ENCODE measurements at regions not wholly inside any gene's neighbourhood (a gene's known extent, or its start where the extent isn't known, plus 50 kb on each side); places are given as distances from the start of the nearest gene placed in this dataset.

DNA sequence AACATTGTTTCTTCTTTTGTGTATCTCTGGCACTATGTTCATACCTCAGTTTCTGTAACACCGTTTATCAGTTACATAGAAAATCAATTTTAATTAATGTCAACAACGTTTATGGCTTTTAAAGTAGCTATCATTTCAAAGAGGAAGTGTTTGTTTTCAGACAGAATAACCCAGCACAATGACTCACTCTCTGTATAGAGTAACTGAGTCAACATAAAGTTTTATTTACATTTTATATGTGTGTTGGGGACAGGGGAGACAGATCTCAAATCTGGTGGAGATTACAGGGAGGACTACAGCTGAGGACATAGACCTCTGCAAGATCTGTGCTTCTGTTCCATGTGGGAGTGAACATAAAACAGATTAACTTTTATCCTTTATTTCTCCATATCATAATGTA lies 2590.1 kb downstream of the PCDH9 start:
- DNase-seq (peak; percentile 31), ATAC-seq (ENCODE audit: low read depth) (peak; percentile 48; the same call in 1 of the 2 replicates)
- Histone ChIP-seq H3K9me3 (ENCODE audit: control insufficient read depth, insufficient read depth, low read length) (no peaks in the 10 kb centered on the region), H3K4me1 (ENCODE audit: control insufficient read depth, insufficient read depth, low read length) (no peaks in the 10 kb centered on the region), H3K9me1 (ENCODE audit: insufficient read depth, low read length) (peaks cover 3% of the 10 kb centered on the region), H3K18ac (ENCODE audit: low read depth, low read length) (no peak overlapping the region), H2AFZ (replicated peaks; ENCODE audit: low read length, poor library complexity) (no peak overlapping the region), H3K36me3 (ENCODE audit: control insufficient read depth, insufficient read depth, low read length) (no peaks in the 10 kb centered on the region), H3K79me1 (ENCODE audit: low read depth in 1 of 2, low read length in 2 of 2) (no peaks in the 10 kb centered on the region), H3K56ac (ENCODE audit: extremely low read depth, insufficient read depth, low read length) (no peak overlapping the region), H3K4me2 (ENCODE audit: low read depth, low read length) (no peak overlapping the region), H4K20me1 (ENCODE audit: insufficient read depth, low read length) (no peaks in the 10 kb centered on the region), H4K5ac (ENCODE audit: low read depth, low read length) (no peak overlapping the region), H3K14ac (replicated peaks; ENCODE audit: low read depth, low read length) (no peak overlapping the region), H2BK120ac (ENCODE audit: low read depth, low read length) (no peak overlapping the region), H2AK9ac (replicated peaks; ENCODE audit: low read depth, low read length, poor library complexity) (no peak overlapping the region), H3K27ac (ENCODE audit: insufficient read depth, low read length) (no peak overlapping the region), H3K27me3 (ENCODE audit: control insufficient read depth, insufficient read depth, low read length) (no peaks in the 10 kb centered on the region), H3K9ac (ENCODE audit: low read depth, low read length) (no peak overlapping the region), H2BK5ac (ENCODE audit: low read depth, low read length, poor library complexity, severe bottlenecking) (no peak overlapping the region), H2BK15ac (ENCODE audit: low read depth, low read length) (no peak overlapping the region), H3K23ac (ENCODE audit: low read depth, low read length) (no peak overlapping the region), H4K8ac (ENCODE audit: low read depth in 2 of 2, low read length in 2 of 2) (no peak overlapping the region), H3K4ac (ENCODE audit: low read depth, low read length) (no peak overlapping the region), H2BK20ac (ENCODE audit: low read depth, low read length) (no peak overlapping the region), H2AK5ac (ENCODE audit: low read depth, low read length) (no peak overlapping the region), H3K4me3 (ENCODE audit: insufficient read depth, low read depth, low read length) (no peak overlapping the region), H4K91ac (ENCODE audit: insufficient read depth, low read depth, low read length) (no peak overlapping the region)
- no CpG with 5 or more reads among the region's 2 CpGs for WGBS, 2 experiments (ENCODE audit: extremely low coverage in 2 of 2, insufficient read length in 1 of 2)
- BruUV-seq (replicated peaks), result no TSS peak
- dilution Hi-C loops (cut with HindIII; ENCODE audit: low sequenced_read_pairs, unreplicated experiment) (no loop called here), in situ Hi-C loops (cut with MboI; ENCODE audit: low sequenced_read_pairs) (no loop called here), intact Hi-C loops (cut with micrococcal nuclease) (no loop called here)
- CTCF ChIA-PET, result interaction anchor here (0.6 kb wide), 1 partner anchor 65 kb away, joined by 3 read pairs; no protein-coding TSS in a partner anchor
- POLR2A ChIA-PET (ENCODE audit: unreplicated experiment), result no interaction called here
- TF ChIP-seq SMC3 (IDR thresholded peaks at IDR 0.05; ENCODE audit: low read depth, low read length), result no peak
- TF ChIP-seq RCOR1 (IDR thresholded peaks at IDR 0.05; ENCODE audit: insufficient replicate concordance, low read length), result no peak
- TF ChIP-seq MAZ (IDR thresholded peaks at IDR 0.05; ENCODE audit: borderline replicate concordance, low read depth, low read length), result no peak
- no peak for TF ChIP-seq FOS (IDR thresholded peaks at IDR 0.05; ENCODE audit: low read depth, low read length)
- TF ChIP-seq RFX5 (IDR thresholded peaks at IDR 0.05; ENCODE audit: low read depth, low read length), result no peak
- TF ChIP-seq RAD21 (IDR thresholded peaks at IDR 0.05; ENCODE audit: low read length), result no peak
- TF ChIP-seq POLR2A (IDR thresholded peaks at IDR 0.05; ENCODE audit: low read depth, low read length), result no peak
- no peak for TF ChIP-seq MAFK (IDR thresholded peaks at IDR 0.05; ENCODE audit: low read depth, low read length)
- TF ChIP-seq, protein P1, sequence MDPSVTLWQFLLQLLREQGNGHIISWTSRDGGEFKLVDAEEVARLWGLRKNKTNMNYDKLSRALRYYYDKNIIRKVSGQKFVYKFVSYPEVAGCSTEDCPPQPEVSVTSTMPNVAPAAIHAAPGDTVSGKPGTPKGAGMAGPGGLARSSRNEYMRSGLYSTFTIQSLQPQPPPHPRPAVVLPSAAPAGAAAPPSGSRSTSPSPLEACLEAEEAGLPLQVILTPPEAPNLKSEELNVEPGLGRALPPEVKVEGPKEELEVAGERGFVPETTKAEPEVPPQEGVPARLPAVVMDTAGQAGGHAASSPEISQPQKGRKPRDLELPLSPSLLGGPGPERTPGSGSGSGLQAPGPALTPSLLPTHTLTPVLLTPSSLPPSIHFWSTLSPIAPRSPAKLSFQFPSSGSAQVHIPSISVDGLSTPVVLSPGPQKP (IDR thresholded peaks at IDR 0.05; ENCODE audit: borderline replicate concordance, low read depth, low read length), result no peak
- TF ChIP-seq CEBPB (IDR thresholded peaks at IDR 0.05; ENCODE audit: low read depth, low read length), result no peak
- no peak for TF ChIP-seq CHD1 (IDR thresholded peaks at IDR 0.05; ENCODE audit: low read depth, low read length)
- no peak for TF ChIP-seq MXI1 (IDR thresholded peaks at IDR 0.05; ENCODE audit: borderline replicate concordance, low read depth, low read length)
- TF ChIP-seq, protein P2, sequence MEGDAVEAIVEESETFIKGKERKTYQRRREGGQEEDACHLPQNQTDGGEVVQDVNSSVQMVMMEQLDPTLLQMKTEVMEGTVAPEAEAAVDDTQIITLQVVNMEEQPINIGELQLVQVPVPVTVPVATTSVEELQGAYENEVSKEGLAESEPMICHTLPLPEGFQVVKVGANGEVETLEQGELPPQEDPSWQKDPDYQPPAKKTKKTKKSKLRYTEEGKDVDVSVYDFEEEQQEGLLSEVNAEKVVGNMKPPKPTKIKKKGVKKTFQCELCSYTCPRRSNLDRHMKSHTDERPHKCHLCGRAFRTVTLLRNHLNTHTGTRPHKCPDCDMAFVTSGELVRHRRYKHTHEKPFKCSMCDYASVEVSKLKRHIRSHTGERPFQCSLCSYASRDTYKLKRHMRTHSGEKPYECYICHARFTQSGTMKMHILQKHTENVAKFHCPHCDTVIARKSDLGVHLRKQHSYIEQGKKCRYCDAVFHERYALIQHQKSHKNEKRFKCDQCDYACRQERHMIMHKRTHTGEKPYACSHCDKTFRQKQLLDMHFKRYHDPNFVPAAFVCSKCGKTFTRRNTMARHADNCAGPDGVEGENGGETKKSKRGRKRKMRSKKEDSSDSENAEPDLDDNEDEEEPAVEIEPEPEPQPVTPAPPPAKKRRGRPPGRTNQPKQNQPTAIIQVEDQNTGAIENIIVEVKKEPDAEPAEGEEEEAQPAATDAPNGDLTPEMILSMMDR (conservative IDR thresholded peaks at IDR 0.05; ENCODE audit: low read depth, low read length), result no peak
- TF ChIP-seq NFE2L2 (IDR thresholded peaks at IDR 0.05; ENCODE audit: low read depth, low read length), result no peak
- TF ChIP-seq, protein P3, sequence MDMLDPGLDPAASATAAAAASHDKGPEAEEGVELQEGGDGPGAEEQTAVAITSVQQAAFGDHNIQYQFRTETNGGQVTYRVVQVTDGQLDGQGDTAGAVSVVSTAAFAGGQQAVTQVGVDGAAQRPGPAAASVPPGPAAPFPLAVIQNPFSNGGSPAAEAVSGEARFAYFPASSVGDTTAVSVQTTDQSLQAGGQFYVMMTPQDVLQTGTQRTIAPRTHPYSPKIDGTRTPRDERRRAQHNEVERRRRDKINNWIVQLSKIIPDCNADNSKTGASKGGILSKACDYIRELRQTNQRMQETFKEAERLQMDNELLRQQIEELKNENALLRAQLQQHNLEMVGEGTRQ (IDR thresholded peaks at IDR 0.05; ENCODE audit: low read depth, low read length), result no peak
- TF ChIP-seq BHLHE40 (IDR thresholded peaks at IDR 0.05; ENCODE audit: low read depth, low read length), result no peak
